GM23338 (cell line): ENCODE measurements at regions not wholly inside any gene's neighbourhood (a gene's known extent, or its start where the extent isn't known, plus 50 kb on each side); places are given as distances from the start of the nearest gene placed in this dataset.

Experiments used
- ATAC-seq: fragments of 200-7000 bp; cut with Tn5 transposase; 3 replicates; pipeline ENCODE4 v1.9.1; 2020
- DNase-seq: peaks from one replicate; pipeline ENCODE4 v3.0.0-alpha.2; 2015; ENCODE audit warnings: low spot score
- H2AFZ ChIP-seq: fragments of 200-600 bp; sonication (generic); 2 replicates; pipeline ENCODE4 v1.8.0; 2016; ENCODE audit warnings: antibody characterized with exemption, mild to moderate bottlenecking, moderate library complexity
- H3F3A ChIP-seq: fragments of 200-600 bp; sonication (generic); replicated peaks from 2 replicates; pipeline ENCODE4 v1.8.0; 2017; ENCODE audit warnings: antibody characterized with exemption, mixed run types, low read depth
- H3K27ac ChIP-seq: fragments of 200-600 bp; sonication (generic); 2 replicates; pipeline ENCODE4 v1.6.1; 2016; ENCODE audit warnings: low read depth
- H3K27me3 ChIP-seq: fragments of 200-600 bp; sonication (generic); 2 replicates; pipeline ENCODE4 v1.8.0; 2016; ENCODE audit warnings: mild to moderate bottlenecking, mixed run types, moderate library complexity; ENCODE audit not compliant: insufficient read depth
- H3K36me3 ChIP-seq: fragments of 200-600 bp; sonication (generic); 2 replicates; pipeline ENCODE4 v1.8.0; 2016; ENCODE audit warnings: mild to moderate bottlenecking; ENCODE audit not compliant: insufficient read depth
- H3K4me1 ChIP-seq: fragments of 200-600 bp; sonication (generic); 2 replicates; pipeline ENCODE4 v1.8.0; 2016; ENCODE audit warnings: mild to moderate bottlenecking, moderate library complexity; ENCODE audit not compliant: insufficient read depth
- H3K4me2 ChIP-seq: fragments of 200-600 bp; sonication (generic); 2 replicates; pipeline ENCODE4 v1.7.1; 2017; ENCODE audit warnings: mixed run types
- H3K4me3 ChIP-seq: fragments of 200-600 bp; sonication (generic); 2 replicates; pipeline ENCODE4 v1.6.1; 2016; ENCODE audit warnings: mixed run types
- H3K79me2 ChIP-seq: fragments of 200-600 bp; sonication (generic); replicated peaks from 2 replicates; pipeline ENCODE4 v1.8.0; 2017; ENCODE audit warnings: mild to moderate bottlenecking; ENCODE audit not compliant: insufficient read depth
- H3K9me2 ChIP-seq: fragments of 200-600 bp; sonication (generic); 2 replicates; pipeline ENCODE4 v1.8.0; 2017; ENCODE audit not compliant: insufficient read depth
- H4K20me1 ChIP-seq: fragments of 200-600 bp; sonication (generic); replicated peaks from 2 replicates; pipeline ENCODE4 v1.8.0; 2017; ENCODE audit warnings: mild to moderate bottlenecking; ENCODE audit not compliant: insufficient read depth
- H3K27ac Mint-ChIP-seq: 2 replicates; pipeline ENCODE4 v1.8.0; 2020; ENCODE audit warnings: inconsistent platforms, mild to moderate bottlenecking, moderate library complexity, mixed read lengths
- H3K27me3 Mint-ChIP-seq: 3 replicates; pipeline ENCODE4 v1.8.0; 2022; ENCODE audit warnings: low read depth, mild to moderate bottlenecking, moderate library complexity, mixed read lengths, inconsistent platforms; ENCODE audit not compliant: insufficient read depth, poor library complexity
- H3K36me3 Mint-ChIP-seq: 3 replicates; pipeline ENCODE4 v1.8.0; 2021; ENCODE audit warnings: low read depth, mild to moderate bottlenecking, inconsistent platforms, moderate library complexity, mixed read lengths
- H3K4me1 Mint-ChIP-seq: 3 replicates; pipeline ENCODE4 v1.8.0; 2020; ENCODE audit warnings: mild to moderate bottlenecking, inconsistent platforms, mixed read lengths
- H3K4me3 Mint-ChIP-seq: 3 replicates; pipeline ENCODE4 v1.8.0; 2021; ENCODE audit warnings: moderate library complexity, mild to moderate bottlenecking, inconsistent platforms, mixed read lengths
- H3K9me3 Mint-ChIP-seq: 3 replicates; pipeline ENCODE4 v1.8.0; 2020; ENCODE audit warnings: moderate library complexity, mild to moderate bottlenecking, inconsistent platforms, mixed read lengths
- CREB1 ChIP-seq: fragments of 250-450 bp; sonication (Bioruptor Pico); IDR thresholded peaks from 2 replicates; pipeline ENCODE4 v1.5.0; 2020; ENCODE audit warnings: low read depth, mild to moderate bottlenecking, moderate library complexity
- EZH2 ChIP-seq: fragments of 200-600 bp; sonication (generic); IDR thresholded peaks from one replicate; pipeline ENCODE4 v1.8.0; 2017; ENCODE audit warnings: antibody characterized with exemption, mild to moderate bottlenecking, low read depth; ENCODE audit not compliant: unreplicated experiment
- EZH2phosphoT487 ChIP-seq: fragments of 200-600 bp; sonication (generic); IDR thresholded peaks from one replicate; pipeline ENCODE4 v1.8.1; 2018; ENCODE audit warnings: antibody characterized with exemption; ENCODE audit not compliant: unreplicated experiment
- JUNB ChIP-seq: IDR thresholded peaks from one replicate; pipeline ENCODE4 v1.6.1; 2016; ENCODE audit warnings: antibody characterized with exemption; ENCODE audit not compliant: unreplicated experiment
- NANOG ChIP-seq: IDR thresholded peaks from 2 replicates; pipeline ENCODE4 v1.6.1; 2016; ENCODE audit warnings: antibody characterized with exemption, borderline replicate concordance
- POLR2AphosphoS5 ChIP-seq: IDR thresholded peaks from 2 replicates; pipeline ENCODE4 v1.6.1; 2016; ENCODE audit warnings: antibody characterized with exemption, low read depth
- STAT1 ChIP-seq: IDR thresholded peaks from one replicate; pipeline ENCODE4 v1.6.1; 2016; ENCODE audit warnings: antibody characterized with exemption; ENCODE audit not compliant: unreplicated experiment
- ZNF114 ChIP-seq: fragments of 250-450 bp; sonication (Bioruptor Pico); IDR thresholded peaks from 2 replicates; pipeline ENCODE4 v1.5.0; 2020; ENCODE audit warnings: mild to moderate bottlenecking, moderate library complexity
- ZNF331 ChIP-seq: fragments of 250-450 bp; sonication (Bioruptor Pico); IDR thresholded peaks from 2 replicates; pipeline ENCODE4 v1.5.0; 2020; ENCODE audit warnings: low read depth, mild to moderate bottlenecking, moderate library complexity
- TF ChIP-seq, protein P1 (sequence below): fragments of 250-450 bp; sonication (Bioruptor Pico); IDR thresholded peaks from 2 replicates; pipeline ENCODE4 v1.5.0; 2020; ENCODE audit warnings: mild to moderate bottlenecking, moderate library complexity
- TF ChIP-seq, protein P2 (sequence below): IDR thresholded peaks from one replicate; pipeline ENCODE4 v1.6.1; 2018; ENCODE audit warnings: antibody characterized with exemption; ENCODE audit not compliant: unreplicated experiment
- TF ChIP-seq, protein P3 (sequence below): IDR thresholded peaks from 2 replicates; pipeline ENCODE4 v1.6.1; 2016; ENCODE audit warnings: antibody characterized with exemption
- TF ChIP-seq, protein P4 (sequence below), 2 experiments: fragments of 200-600 bp in 1 of 2; sonication (generic) in 1 of 2; conservative IDR thresholded peaks; 2 replicates each; pipeline versions ENCODE4 v1.5.1 to v1.6.1; 2016 to 2017; ENCODE audit warnings: antibody characterized with exemption in 2 of 2, low read depth in 2 of 2, mild to moderate bottlenecking in 2 of 2, moderate library complexity in 1 of 2

DNA sequence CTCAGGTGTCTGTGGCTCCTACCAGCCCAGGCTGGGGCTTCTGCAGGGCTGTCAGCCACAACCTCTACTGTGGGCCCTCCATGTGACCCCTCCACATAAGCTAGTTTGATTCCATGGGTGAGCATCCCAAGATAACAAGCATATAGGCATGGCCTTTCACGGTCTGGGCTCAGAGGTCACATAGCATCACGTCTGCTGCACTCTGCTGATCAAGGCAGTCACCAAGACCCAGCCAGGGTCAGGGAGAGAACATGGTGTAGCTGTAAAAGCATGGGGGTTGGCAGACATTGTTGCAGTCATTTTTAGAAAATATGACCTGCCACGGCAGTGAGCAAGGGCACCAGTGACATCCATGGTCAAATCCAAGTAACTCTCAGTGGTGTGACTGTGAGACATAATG is 698.8 kb downstream of the UQCRFS1 start (continued):
- TF ChIP-seq ZNF331 (CRISPR knock-in tag) = no peak
- no peak for TF ChIP-seq JUNB
- TF ChIP-seq EZH2phosphoT487 = no peak

DNA sequence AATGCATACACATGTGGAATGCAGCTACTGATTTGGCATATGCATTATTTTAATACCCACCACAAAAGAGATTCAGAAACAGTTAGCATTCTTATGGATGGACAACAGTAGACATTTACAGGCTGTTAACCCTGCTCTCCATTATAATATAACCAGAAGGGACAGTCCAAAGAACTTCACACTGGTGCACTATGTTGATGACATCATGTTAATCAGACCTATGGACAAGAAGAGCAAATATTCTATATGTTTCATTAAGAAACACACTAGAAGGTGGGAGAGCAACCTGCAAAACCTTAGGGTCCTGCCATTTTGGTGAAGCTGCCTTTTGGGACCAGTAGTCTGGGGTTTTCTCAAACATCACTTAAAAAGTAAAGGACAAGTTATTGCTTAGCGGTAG is 701.3 kb downstream of the UQCRFS1 start:
- H3K36me3 ChIP-seq = no peaks in the 10 kb centered on the region
- TF ChIP-seq ZNF114 (CRISPR knock-in tag) (no peak), NANOG (no peak), EZH2 (no peak), POLR2AphosphoS5 (no peak), EZH2phosphoT487 (no peak), STAT1 (no peak), ZNF331 (CRISPR knock-in tag) (no peak), CREB1 (CRISPR knock-in tag) (no peak), JUNB (no peak)
- TF ChIP-seq, protein P1, sequence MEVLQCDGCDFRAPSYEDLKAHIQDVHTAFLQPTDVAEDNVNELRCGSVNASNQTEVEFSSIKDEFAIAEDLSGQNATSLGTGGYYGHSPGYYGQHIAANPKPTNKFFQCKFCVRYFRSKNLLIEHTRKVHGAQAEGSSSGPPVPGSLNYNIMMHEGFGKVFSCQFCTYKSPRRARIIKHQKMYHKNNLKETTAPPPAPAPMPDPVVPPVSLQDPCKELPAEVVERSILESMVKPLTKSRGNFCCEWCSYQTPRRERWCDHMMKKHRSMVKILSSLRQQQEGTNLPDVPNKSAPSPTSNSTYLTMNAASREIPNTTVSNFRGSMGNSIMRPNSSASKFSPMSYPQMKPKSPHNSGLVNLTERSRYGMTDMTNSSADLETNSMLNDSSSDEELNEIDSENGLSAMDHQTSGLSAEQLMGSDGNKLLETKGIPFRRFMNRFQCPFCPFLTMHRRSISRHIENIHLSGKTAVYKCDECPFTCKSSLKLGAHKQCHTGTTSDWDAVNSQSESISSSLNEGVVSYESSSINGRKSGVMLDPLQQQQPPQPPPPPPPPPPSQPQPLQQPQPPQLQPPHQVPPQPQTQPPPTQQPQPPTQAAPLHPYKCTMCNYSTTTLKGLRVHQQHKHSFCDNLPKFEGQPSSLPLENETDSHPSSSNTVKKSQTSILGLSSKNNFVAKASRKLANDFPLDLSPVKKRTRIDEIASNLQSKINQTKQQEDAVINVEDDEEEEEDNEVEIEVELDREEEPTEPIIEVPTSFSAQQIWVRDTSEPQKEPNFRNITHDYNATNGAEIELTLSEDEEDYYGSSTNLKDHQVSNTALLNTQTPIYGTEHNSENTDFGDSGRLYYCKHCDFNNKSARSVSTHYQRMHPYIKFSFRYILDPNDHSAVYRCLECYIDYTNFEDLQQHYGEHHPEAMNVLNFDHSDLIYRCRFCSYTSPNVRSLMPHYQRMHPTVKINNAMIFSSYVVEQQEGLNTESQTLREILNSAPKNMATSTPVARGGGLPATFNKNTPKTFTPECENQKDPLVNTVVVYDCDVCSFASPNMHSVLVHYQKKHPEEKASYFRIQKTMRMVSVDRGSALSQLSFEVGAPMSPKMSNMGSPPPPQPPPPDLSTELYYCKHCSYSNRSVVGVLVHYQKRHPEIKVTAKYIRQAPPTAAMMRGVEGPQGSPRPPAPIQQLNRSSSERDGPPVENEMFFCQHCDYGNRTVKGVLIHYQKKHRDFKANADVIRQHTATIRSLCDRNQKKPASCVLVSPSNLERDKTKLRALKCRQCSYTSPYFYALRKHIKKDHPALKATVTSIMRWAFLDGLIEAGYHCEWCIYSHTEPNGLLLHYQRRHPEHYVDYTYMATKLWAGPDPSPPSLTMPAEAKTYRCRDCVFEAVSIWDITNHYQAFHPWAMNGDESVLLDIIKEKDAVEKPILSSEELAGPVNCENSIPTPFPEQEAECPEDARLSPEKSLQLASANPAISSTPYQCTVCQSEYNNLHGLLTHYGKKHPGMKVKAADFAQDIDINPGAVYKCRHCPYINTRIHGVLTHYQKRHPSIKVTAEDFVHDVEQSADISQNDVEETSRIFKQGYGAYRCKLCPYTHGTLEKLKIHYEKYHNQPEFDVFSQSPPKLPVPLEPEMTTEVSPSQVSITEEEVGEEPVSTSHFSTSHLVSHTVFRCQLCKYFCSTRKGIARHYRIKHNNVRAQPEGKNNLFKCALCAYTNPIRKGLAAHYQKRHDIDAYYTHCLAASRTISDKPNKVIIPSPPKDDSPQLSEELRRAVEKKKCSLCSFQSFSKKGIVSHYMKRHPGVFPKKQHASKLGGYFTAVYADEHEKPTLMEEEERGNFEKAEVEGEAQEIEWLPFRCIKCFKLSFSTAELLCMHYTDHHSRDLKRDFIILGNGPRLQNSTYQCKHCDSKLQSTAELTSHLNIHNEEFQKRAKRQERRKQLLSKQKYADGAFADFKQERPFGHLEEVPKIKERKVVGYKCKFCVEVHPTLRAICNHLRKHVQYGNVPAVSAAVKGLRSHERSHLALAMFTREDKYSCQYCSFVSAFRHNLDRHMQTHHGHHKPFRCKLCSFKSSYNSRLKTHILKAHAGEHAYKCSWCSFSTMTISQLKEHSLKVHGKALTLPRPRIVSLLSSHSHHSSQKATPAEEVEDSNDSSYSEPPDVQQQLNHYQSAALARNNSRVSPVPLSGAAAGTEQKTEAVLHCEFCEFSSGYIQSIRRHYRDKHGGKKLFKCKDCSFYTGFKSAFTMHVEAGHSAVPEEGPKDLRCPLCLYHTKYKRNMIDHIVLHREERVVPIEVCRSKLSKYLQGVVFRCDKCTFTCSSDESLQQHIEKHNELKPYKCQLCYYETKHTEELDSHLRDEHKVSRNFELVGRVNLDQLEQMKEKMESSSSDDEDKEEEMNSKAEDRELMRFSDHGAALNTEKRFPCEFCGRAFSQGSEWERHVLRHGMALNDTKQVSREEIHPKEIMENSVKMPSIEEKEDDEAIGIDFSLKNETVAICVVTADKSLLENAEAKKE (CRISPR knock-in tag) = no peak
- TF ChIP-seq, protein P2, sequence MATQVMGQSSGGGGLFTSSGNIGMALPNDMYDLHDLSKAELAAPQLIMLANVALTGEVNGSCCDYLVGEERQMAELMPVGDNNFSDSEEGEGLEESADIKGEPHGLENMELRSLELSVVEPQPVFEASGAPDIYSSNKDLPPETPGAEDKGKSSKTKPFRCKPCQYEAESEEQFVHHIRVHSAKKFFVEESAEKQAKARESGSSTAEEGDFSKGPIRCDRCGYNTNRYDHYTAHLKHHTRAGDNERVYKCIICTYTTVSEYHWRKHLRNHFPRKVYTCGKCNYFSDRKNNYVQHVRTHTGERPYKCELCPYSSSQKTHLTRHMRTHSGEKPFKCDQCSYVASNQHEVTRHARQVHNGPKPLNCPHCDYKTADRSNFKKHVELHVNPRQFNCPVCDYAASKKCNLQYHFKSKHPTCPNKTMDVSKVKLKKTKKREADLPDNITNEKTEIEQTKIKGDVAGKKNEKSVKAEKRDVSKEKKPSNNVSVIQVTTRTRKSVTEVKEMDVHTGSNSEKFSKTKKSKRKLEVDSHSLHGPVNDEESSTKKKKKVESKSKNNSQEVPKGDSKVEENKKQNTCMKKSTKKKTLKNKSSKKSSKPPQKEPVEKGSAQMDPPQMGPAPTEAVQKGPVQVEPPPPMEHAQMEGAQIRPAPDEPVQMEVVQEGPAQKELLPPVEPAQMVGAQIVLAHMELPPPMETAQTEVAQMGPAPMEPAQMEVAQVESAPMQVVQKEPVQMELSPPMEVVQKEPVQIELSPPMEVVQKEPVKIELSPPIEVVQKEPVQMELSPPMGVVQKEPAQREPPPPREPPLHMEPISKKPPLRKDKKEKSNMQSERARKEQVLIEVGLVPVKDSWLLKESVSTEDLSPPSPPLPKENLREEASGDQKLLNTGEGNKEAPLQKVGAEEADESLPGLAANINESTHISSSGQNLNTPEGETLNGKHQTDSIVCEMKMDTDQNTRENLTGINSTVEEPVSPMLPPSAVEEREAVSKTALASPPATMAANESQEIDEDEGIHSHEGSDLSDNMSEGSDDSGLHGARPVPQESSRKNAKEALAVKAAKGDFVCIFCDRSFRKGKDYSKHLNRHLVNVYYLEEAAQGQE = no peak
- TF ChIP-seq, protein P3, sequence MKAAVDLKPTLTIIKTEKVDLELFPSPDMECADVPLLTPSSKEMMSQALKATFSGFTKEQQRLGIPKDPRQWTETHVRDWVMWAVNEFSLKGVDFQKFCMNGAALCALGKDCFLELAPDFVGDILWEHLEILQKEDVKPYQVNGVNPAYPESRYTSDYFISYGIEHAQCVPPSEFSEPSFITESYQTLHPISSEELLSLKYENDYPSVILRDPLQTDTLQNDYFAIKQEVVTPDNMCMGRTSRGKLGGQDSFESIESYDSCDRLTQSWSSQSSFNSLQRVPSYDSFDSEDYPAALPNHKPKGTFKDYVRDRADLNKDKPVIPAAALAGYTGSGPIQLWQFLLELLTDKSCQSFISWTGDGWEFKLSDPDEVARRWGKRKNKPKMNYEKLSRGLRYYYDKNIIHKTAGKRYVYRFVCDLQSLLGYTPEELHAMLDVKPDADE = no peak
- TF ChIP-seq, protein P4, sequence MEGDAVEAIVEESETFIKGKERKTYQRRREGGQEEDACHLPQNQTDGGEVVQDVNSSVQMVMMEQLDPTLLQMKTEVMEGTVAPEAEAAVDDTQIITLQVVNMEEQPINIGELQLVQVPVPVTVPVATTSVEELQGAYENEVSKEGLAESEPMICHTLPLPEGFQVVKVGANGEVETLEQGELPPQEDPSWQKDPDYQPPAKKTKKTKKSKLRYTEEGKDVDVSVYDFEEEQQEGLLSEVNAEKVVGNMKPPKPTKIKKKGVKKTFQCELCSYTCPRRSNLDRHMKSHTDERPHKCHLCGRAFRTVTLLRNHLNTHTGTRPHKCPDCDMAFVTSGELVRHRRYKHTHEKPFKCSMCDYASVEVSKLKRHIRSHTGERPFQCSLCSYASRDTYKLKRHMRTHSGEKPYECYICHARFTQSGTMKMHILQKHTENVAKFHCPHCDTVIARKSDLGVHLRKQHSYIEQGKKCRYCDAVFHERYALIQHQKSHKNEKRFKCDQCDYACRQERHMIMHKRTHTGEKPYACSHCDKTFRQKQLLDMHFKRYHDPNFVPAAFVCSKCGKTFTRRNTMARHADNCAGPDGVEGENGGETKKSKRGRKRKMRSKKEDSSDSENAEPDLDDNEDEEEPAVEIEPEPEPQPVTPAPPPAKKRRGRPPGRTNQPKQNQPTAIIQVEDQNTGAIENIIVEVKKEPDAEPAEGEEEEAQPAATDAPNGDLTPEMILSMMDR (conservative IDR thresholded peaks at IDR 0.05; ENCODE audit: low read depth in 2 of 2) = no peak
- no peak overlapping the region for H3K4me2 ChIP-seq
- peaks cover 4% of the 10 kb centered on the region; the same call in 1 of the 2 replicates for H3K9me2 ChIP-seq
- no peak overlapping the region for H2AFZ ChIP-seq
- no peaks in the 10 kb centered on the region for H3K79me2 ChIP-seq
- no peak overlapping the region for H3K4me3 Mint-ChIP-seq
- no peak for DNase-seq
- no peaks in the 10 kb centered on the region; the same call in 2 of the 3 replicates for H3K9me3 Mint-ChIP-seq
- H3K4me1 Mint-ChIP-seq = peaks cover 7% of the 10 kb centered on the region
- H3K27ac Mint-ChIP-seq = no peak overlapping the region
- no peak for ATAC-seq
- H3K4me3 ChIP-seq = no peak overlapping the region
- H3K27me3 Mint-ChIP-seq = no peaks in the 10 kb centered on the region
- H3K4me1 ChIP-seq = 0 out of 2 replicates have a peak, but pooled peaks cover 4% of the 10 kb centered on the region
- no peaks in the 10 kb centered on the region for H3F3A ChIP-seq
- no peaks in the 10 kb centered on the region for H3K27me3 ChIP-seq
- no peaks in the 10 kb centered on the region for H4K20me1 ChIP-seq
- H3K27ac ChIP-seq = no peak overlapping the region
- H3K36me3 Mint-ChIP-seq = no peaks in the 10 kb centered on the region
